Frontal cortex (tissue), 3 donors: ENCODE measurements at regions not wholly inside any gene's neighbourhood (a gene's known extent, or its start where the extent isn't known, plus 50 kb on each side); places are given as distances from the start of the nearest gene placed in this dataset.

Experiments used
- DNase-seq, 2 donors: peaks; one replicate each; pipeline ENCODE4 v3.0.0; 2012; ENCODE audit warnings: low spot score in 2 of 2
- FAIRE-seq: peaks from 2 replicates; lab custom pipeline; 2012; peaks lifted over from hg19 to GRCh38; lab: Jason Lieb, UNC
- donor health status: control.
- donor health status: control.
- donor health status: control.

- no peak for FAIRE-seq
- no peak for DNase-seq
Observed at GRCh38 chr9:7967851-7968250, 168.3 kb upstream of the DMAC1 start.

GRCh38 chr9:7967093-7967827 lies 167.7 kb upstream of the DMAC1 start:
- FAIRE-seq: no peak
- DNase-seq: no peak

GRCh38 chr9:7965063-7965462 lies 165.5 kb upstream of the DMAC1 start:
- DNase-seq: no peak
- FAIRE-seq: no peak

- no peak for DNase-seq
- FAIRE-seq: no peak
Observed at GRCh38 chr9:7963026-7963425, 163.4 kb upstream of the DMAC1 start.

GRCh38 chr9:7961076-7961475 lies 161.5 kb upstream of the DMAC1 start:
- DNase-seq (no peak), FAIRE-seq (no peak)

- no peak for DNase-seq
- no peak for FAIRE-seq
Observed at GRCh38 chr9:7960320-7961050, 160.9 kb upstream of the DMAC1 start.

GRCh38 chr9:7957803-7958202 lies 158.2 kb upstream of the DMAC1 start:
- FAIRE-seq (no peak), DNase-seq (no peak)

GRCh38 chr9:7947577-7947976 lies 148.0 kb upstream of the DMAC1 start:
- FAIRE-seq (no peak), DNase-seq (no peak)

GRCh38 chr9:7946458-7946857 lies 146.9 kb upstream of the DMAC1 start:
- FAIRE-seq (no peak), DNase-seq (no peak)

GRCh38 chr9:7944572-7944971 lies 145.0 kb upstream of the DMAC1 start:
- FAIRE-seq (no peak), DNase-seq (no peak)

GRCh38 chr9:7937761-7938491 lies 138.3 kb upstream of the DMAC1 start:
- DNase-seq (no peak), FAIRE-seq (no peak)

GRCh38 chr9:7936996-7937395 lies 137.4 kb upstream of the DMAC1 start:
- FAIRE-seq (no peak), DNase-seq (no peak)

GRCh38 chr9:7936163-7936562 lies 136.6 kb upstream of the DMAC1 start:
- no peak for DNase-seq
- no peak for FAIRE-seq

GRCh38 chr9:7935681-7936080 lies 136.1 kb upstream of the DMAC1 start:
- FAIRE-seq: no peak
- DNase-seq: no peak

- FAIRE-seq: no peak
- DNase-seq: no peak
Observed at GRCh38 chr9:7932767-7933166, 133.2 kb upstream of the DMAC1 start.

- FAIRE-seq: no peak
- no peak for DNase-seq
Observed at GRCh38 chr9:7930613-7931012, 131.0 kb upstream of the DMAC1 start.

GRCh38 chr9:7921545-7922197 lies 122.1 kb upstream of the DMAC1 start:
- DNase-seq (no peak), FAIRE-seq (no peak)

- no peak for DNase-seq
- FAIRE-seq: no peak
Observed at GRCh38 chr9:7912037-7912535, 112.5 kb upstream of the DMAC1 start.

GRCh38 chr9:7910426-7911020 lies 110.9 kb upstream of the DMAC1 start:
- no peak for FAIRE-seq
- no peak for DNase-seq

- FAIRE-seq: no peak
- no peak for DNase-seq
Observed at GRCh38 chr9:7909537-7909936, 110.0 kb upstream of the DMAC1 start.
